ENCODE measurements at regions not wholly inside any gene's neighbourhood (a gene's known extent, or its start where the extent isn't known, plus 50 kb on each side); places are given as distances from the start of the nearest gene placed in this dataset.

GRCh38 chr4:134708026-134708425 lies 506.4 kb upstream of the PABPC4L start:
- TF ChIP-seq CTCF (IDR thresholded peaks at IDR 0.05) (no peak), POLR2AphosphoS5 (IDR thresholded peaks at IDR 0.05) (no peak), POLR2A (IDR thresholded peaks at IDR 0.05) (no peak), EP300 (IDR thresholded peaks at IDR 0.05) (no peak)
